D721Med (cell line): ENCODE measurements at regions not wholly inside any gene's neighbourhood (a gene's known extent, or its start where the extent isn't known, plus 50 kb on each side); places are given as distances from the start of the nearest gene placed in this dataset.
"Not testable (repeated sequence)": the region's sequence is repeated elsewhere in the genome, so short reads cannot be mapped to it uniquely, and the experiment has no call there.

Experiments used
- DNase-seq: peaks from one replicate; pipeline ENCODE4 v3.0.0; 2011; ENCODE audit warnings: low spot score; ENCODE audit not compliant: insufficient read length
- FAIRE-seq: peaks from 2 replicates; lab custom pipeline; 2011; peaks lifted over from hg19 to GRCh38; lab: Jason Lieb, UNC
- CTCF ChIP-seq: IDR thresholded peaks from 2 replicates; pipeline ENCODE4 v1.5.1; 2012; ENCODE audit warnings: mild to moderate bottlenecking, control low read depth; ENCODE audit not compliant: insufficient read depth; ENCODE audit errors: missing control alignments

DNA sequence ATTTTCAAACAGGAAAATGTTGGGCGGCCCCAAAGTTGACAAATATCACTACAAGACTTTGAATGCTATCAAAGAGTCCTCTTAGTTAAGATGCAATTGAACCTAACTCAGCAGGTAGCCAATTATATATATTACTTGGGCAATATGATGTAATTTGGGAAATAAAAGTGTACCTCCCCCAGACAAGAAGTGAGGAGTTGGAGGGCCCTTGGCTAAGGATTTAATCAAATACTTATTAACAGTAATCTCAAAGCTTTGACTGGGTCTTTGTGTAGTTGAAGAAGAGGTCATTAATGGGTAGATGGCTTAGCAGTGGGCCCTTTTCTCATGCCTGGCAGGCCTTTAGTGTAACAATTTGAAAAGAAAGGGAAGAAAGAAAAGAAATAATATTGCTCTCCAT, 599.0 kb downstream of the CSNK1G3 start:
- FAIRE-seq (no peak), DNase-seq (no peak)

DNA sequence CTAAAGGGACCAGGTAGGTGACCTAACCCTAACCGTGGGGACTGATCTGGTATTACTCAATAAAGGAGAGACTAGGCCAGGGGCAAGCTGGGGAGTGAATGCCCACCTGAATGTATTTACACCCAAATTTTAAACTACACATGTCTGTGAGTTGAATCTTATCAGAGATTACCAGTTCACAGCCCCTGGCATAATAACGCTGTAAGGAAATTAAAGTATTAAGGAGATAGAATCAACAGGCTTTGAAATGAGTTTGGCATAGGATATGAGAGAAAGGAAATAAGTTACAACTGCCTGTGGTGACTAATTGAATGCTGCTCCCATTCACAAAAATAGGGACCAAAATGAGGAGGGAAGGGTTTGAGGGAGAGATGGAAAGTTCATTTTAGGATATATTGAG, 593.3 kb downstream of the CSNK1G3 start:
- TF ChIP-seq CTCF = no peak
- FAIRE-seq (no peak), DNase-seq (no peak)

More for the DNA sequence above, 599.0 kb downstream of the CSNK1G3 start:
- no peak for TF ChIP-seq CTCF

DNA sequence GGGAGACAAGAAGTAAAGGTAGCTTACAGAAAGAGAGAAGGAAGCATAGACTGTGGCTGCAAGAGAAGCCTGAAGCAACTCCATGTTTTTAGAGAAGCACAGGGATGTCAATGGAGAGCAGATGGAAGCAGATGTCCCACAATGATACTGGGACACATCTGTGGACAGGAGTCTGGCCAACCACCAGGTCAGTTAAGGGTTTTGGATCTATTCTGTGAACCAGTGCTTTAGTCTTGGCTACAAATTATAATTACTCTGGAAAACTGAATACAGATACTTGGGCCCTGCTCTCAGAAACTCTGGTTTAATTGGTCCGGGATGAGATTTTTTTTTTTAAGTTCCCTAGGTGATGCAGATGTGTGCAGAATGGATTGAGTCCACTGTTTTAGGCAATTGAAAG, 592.8 kb downstream of the CSNK1G3 start:
- no peak for TF ChIP-seq CTCF
- FAIRE-seq (no peak), DNase-seq (no peak)

- no peak for DNase-seq
- TF ChIP-seq CTCF = no peak
- FAIRE-seq = no peak
Observed at GRCh38 chr5:124104344-124104743, 592.4 kb downstream of the CSNK1G3 start.

DNA sequence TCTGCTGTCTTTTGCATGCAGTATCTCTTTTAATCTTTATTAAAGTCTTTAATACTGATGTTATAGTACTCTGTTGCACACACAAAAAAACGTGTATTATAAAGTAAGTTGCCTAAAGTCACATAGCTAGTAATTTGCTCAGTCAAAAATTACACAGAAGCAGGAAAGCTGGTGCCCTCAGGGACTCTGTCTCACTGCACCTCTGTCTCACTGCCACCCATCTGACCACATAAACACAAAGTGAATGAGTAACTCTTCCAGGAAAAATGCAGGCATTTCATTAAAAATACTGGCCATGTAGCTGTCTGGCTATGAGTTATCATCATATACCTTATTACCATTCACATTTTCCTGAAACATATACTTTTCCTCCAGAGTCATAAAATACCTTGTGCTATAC, 591.7 kb downstream of the CSNK1G3 start:
- no peak for FAIRE-seq
- DNase-seq = no peak
- no peak for TF ChIP-seq CTCF

GRCh38 chr5:124103056-124103455, 591.1 kb downstream of the CSNK1G3 start:
- not testable (repeated sequence) for DNase-seq, FAIRE-seq

GRCh38 chr5:124102486-124102885, 590.5 kb downstream of the CSNK1G3 start:
- DNase-seq (no peak), FAIRE-seq (no peak)
- no peak for TF ChIP-seq CTCF

DNA sequence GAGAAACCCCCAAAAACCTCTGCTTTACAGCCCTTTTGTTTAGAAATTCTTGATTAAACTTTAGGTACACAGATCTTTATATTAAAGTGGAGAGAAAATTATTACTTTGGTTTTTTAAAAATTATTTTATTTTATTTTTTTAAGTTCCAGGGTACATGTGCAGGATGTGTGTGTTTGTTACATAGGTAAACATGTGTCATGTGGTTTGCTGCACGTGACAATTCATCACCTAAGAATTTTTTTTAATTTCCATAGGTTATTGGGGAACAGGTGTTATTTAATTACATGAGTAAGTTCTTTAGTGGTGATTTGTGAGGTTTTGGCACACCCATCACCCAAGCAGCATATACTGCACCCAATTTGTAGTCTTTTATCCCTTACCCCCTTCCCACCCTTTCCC, 581.7 kb downstream of the CSNK1G3 start:
- DNase-seq (no peak), FAIRE-seq (no peak)
- TF ChIP-seq CTCF = no peak
